Gastrocnemius medialis (tissue), 4 donors: ENCODE measurements at regions not wholly inside any gene's neighbourhood (a gene's known extent, or its start where the extent isn't known, plus 50 kb on each side); places are given as distances from the start of the nearest gene placed in this dataset.

Source experiments
- CTCF ChIP-seq, 5 experiments: fragments of 450-650 bp in 3 of 5; fragments of 200-600 bp in 2 of 5; sonication (generic) in 2 of 5; IDR thresholded peaks in 4 of 5; conservative IDR thresholded peaks in 1 of 5; 1 replicate in 4 of 5; 2 replicates in 1 of 5; pipeline ENCODE4 v1.5.1; 2016 to 2019; ENCODE audit warnings: antibody characterized with exemption in 5 of 5, mild to moderate bottlenecking in 3 of 5, moderate library complexity in 3 of 5
- POLR2A ChIP-seq, 2 donors: fragments of 450-650 bp; IDR thresholded peaks; one replicate each; pipeline ENCODE4 v1.6.1; 2017; ENCODE audit warnings: antibody characterized with exemption in 2 of 2, mild to moderate bottlenecking in 2 of 2, moderate library complexity in 2 of 2

GRCh38 chr15:20271647-20272046, 270.0 kb downstream of the GOLGA6L6 start:
- TF ChIP-seq CTCF (IDR thresholded peaks at IDR 0.05 in 4 of 5, conservative IDR thresholded peaks at IDR 0.05 in 1 of 5) (no peak), POLR2A (IDR thresholded peaks at IDR 0.05) (no peak)
